Glutamatergic neuron (in vitro differentiated cells): ENCODE measurements at regions not wholly inside any gene's neighbourhood (a gene's known extent, or its start where the extent isn't known, plus 50 kb on each side); places are given as distances from the start of the nearest gene placed in this dataset.
A peak's percentile ranks its signal among the peaks of the same experiment; 100 is the strongest.

ENCODE experiments used
- DNase-seq: peaks from one replicate; pipeline ENCODE4 v3.0.0; 2022
- H3K27ac Mint-ChIP-seq: one replicate; pipeline ENCODE4 v1.8.0; 2020; ENCODE audit warnings: mild to moderate bottlenecking, mixed read lengths, inconsistent platforms; ENCODE audit not compliant: unreplicated experiment
- H3K27me3 Mint-ChIP-seq: one replicate; pipeline ENCODE4 v1.8.0; 2020; ENCODE audit warnings: mild to moderate bottlenecking, moderate library complexity, mixed read lengths, inconsistent platforms; ENCODE audit not compliant: unreplicated experiment
- H3K36me3 Mint-ChIP-seq: one replicate; pipeline ENCODE4 v1.8.0; 2020; ENCODE audit warnings: mild to moderate bottlenecking, mixed read lengths, inconsistent platforms; ENCODE audit not compliant: unreplicated experiment
- H3K4me1 Mint-ChIP-seq: one replicate; pipeline ENCODE4 v1.8.0; 2020; ENCODE audit warnings: mild to moderate bottlenecking, low read depth, mixed read lengths, inconsistent platforms; ENCODE audit not compliant: unreplicated experiment
- H3K4me3 Mint-ChIP-seq: one replicate; pipeline ENCODE4 v1.8.0; 2020; ENCODE audit warnings: mild to moderate bottlenecking, mixed read lengths, inconsistent platforms; ENCODE audit not compliant: unreplicated experiment
- H3K9me3 Mint-ChIP-seq: one replicate; pipeline ENCODE4 v1.8.0; 2020; ENCODE audit warnings: mild to moderate bottlenecking, moderate library complexity, mixed read lengths, inconsistent platforms; ENCODE audit not compliant: unreplicated experiment
- CTCF ChIP-seq: fragments of 200-600 bp; sonication (generic); IDR thresholded peaks from one replicate; pipeline ENCODE4 v1.5.0; 2021; ENCODE audit not compliant: partially characterized antibody, unreplicated experiment

DNA sequence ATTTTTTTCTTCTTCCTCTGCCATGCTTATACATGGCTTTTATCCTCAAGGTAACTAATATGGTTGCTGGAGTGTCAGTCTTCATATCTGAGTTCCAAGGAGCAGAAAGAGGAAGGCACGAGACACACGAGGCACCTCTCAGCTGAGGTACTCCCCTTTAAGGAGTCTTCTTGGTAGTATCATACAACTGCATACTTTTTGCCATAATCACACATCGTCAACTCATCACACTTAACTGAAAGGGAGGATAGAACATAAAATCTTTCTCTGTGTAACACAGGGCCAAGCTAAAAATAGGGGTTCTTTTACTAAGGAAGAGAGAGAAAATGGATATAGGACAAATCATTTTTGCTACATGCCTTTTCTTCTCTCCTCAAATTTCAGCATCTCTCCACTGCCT lies 104.2 kb downstream of the OXSM start:
- no peaks in the 10 kb centered on the region for H3K36me3 Mint-ChIP-seq
- no peak for TF ChIP-seq CTCF
- H3K27me3 Mint-ChIP-seq, result no peaks in the 10 kb centered on the region
- DNase-seq, result no peak
- no peaks in the 10 kb centered on the region for H3K9me3 Mint-ChIP-seq
- H3K27ac Mint-ChIP-seq, result no peak overlapping the region
- no peak overlapping the region for H3K4me3 Mint-ChIP-seq
- no peaks in the 10 kb centered on the region for H3K4me1 Mint-ChIP-seq

DNA sequence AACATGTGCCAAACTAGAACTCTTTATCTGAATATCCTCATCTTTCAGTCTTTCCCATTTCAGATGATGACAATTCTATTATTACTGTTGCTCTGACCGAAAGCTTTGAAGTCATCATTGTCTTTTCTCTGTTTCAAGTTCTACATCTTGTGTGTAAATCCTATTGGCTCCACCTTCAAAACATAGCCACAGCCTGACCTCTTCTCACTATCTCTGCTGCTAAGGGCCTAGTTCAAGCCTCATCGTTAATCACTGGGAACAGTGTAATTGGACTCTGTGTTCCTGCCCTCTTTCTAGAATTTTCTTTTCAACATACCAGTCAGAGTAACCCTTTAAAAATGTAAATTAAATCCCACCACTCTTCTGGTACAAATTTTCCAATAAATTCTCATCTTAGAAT lies 105.1 kb downstream of the OXSM start:
- Mint-ChIP-seq H3K4me1 (no peaks in the 10 kb centered on the region), H3K4me3 (no peak overlapping the region), H3K36me3 (no peaks in the 10 kb centered on the region), H3K9me3 (no peaks in the 10 kb centered on the region), H3K27ac (no peak overlapping the region), H3K27me3 (no peaks in the 10 kb centered on the region)
- no peak for TF ChIP-seq CTCF
- DNase-seq, result no peak

- Mint-ChIP-seq H3K27ac (no peak overlapping the region), H3K4me3 (no peak overlapping the region), H3K9me3 (no peaks in the 10 kb centered on the region), H3K4me1 (no peaks in the 10 kb centered on the region), H3K27me3 (no peaks in the 10 kb centered on the region), H3K36me3 (no peaks in the 10 kb centered on the region)
- no peak for TF ChIP-seq CTCF
- no peak for DNase-seq
Observed at GRCh38 chr3:25895443-25895842, 105.6 kb downstream of the OXSM start.

DNA sequence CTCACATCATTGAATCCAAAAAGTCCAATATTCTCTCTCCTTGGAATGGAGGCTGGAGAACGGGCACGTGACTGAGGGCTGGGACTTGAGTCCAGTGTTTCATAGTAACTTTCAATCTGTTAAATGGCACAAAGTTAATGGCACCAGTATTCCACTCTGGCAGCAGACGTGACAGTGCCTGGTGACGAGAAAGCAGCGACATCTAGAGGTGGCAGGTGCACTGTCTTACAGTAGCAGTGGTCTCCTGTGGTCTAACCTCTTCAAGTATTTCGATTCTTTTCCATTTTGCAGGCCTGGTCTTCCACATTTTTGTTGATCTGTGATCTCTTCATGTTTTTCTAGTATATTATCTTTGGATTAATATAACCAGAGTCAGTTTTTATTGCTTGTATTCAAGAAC lies 107.1 kb downstream of the OXSM start:
- Mint-ChIP-seq H3K4me3 (no peak overlapping the region), H3K36me3 (no peaks in the 10 kb centered on the region), H3K9me3 (no peaks in the 10 kb centered on the region), H3K4me1 (no peaks in the 10 kb centered on the region), H3K27me3 (no peaks in the 10 kb centered on the region), H3K27ac (no peak overlapping the region)
- peak; percentile 65 for DNase-seq
- peak; percentile 62 for TF ChIP-seq CTCF

- DNase-seq, result no peak
- Mint-ChIP-seq H3K4me1 (peaks cover 8% of the 10 kb centered on the region), H3K27ac (no peak overlapping the region), H3K4me3 (no peak overlapping the region), H3K9me3 (no peaks in the 10 kb centered on the region), H3K36me3 (no peaks in the 10 kb centered on the region), H3K27me3 (no peaks in the 10 kb centered on the region)
- TF ChIP-seq CTCF, result no peak
Observed at GRCh38 chr3:25899352-25900101, 109.6 kb downstream of the OXSM start.
